HCT116 (cell line): ENCODE measurements at regions not wholly inside any gene's neighbourhood (a gene's known extent, or its start where the extent isn't known, plus 50 kb on each side); places are given as distances from the start of the nearest gene placed in this dataset.

ENCODE experiments used
- ATAC-seq: fragments of 200-7000 bp; cut with Tn5 transposase; 2 replicates; pipeline ENCODE4 v1.9.1; 2020; ENCODE audit warnings: mild to moderate bottlenecking, moderate library complexity
- BruUV-seq: library from RNA; stranded (reverse); fragments of 400-500 nt; replicated peaks from 2 replicates; lab custom pipeline; 2021; lab: Mats Ljungman, UMichigan
- CTCF ChIA-PET: fragments of 300-600 bp; sonication (Branson Sonifier 250); formaldehyde crosslinking; loops from one replicate; lab custom pipeline; 2021; ENCODE audit warnings: antibody characterized with exemption; lab: Charles Lee
- POLR2A ChIA-PET: fragments of 300-600, 350-600 bp; sonication (Branson Sonifier 250); formaldehyde crosslinking; loops from one replicate; lab custom pipeline; 2021; ENCODE audit warnings: antibody characterized with exemption; lab: Charles Lee
- RAD21 ChIA-PET, 2 experiments: fragments of 300-600 bp; sonication (Branson Sonifier 250); formaldehyde crosslinking; loops; one replicate each; lab custom pipeline; 2023; ENCODE audit warnings: low total read pairs in 2 of 2; ENCODE audit not compliant: uncharacterized antibody in 2 of 2, unreplicated experiment in 2 of 2, low non-redundant PET in 1 of 2; lab: Charles Lee
- DNase-seq: peaks from one replicate; pipeline ENCODE4 v3.0.0-alpha.2; 2010; ENCODE audit warnings: low read depth, low spot score
- H2AFZ ChIP-seq: fragments of 200-600 bp; shearing (Covaris generic), sonication (generic); 2 replicates; pipeline ENCODE4 v1.6.1; 2017; ENCODE audit warnings: low read depth, mixed run types, mixed read lengths, antibody characterized with exemption, low read length; ENCODE audit not compliant: poor library complexity, severe bottlenecking
- H3K27ac ChIP-seq: 2 replicates; pipeline ENCODE4 v1.5.1; 2012; ENCODE audit warnings: low read depth, low read length
- H3K27me3 ChIP-seq: fragments of 200-600 bp; sonication (generic); 2 replicates; pipeline ENCODE4 v1.6.1; 2016; ENCODE audit warnings: mixed run types, low read length, mixed read lengths; ENCODE audit not compliant: insufficient read depth
- H3K36me3 ChIP-seq, 2 experiments: fragments of 200-500 bp in 1 of 2; fragments of 200-600 bp in 1 of 2; sonication (Bioruptor generic) in 1 of 2; sonication (generic) in 1 of 2; 2 replicates each; pipeline versions ENCODE4 v1.5.1 to v1.6.1; 2014 to 2016; ENCODE audit warnings: low read length in 2 of 2, inconsistent platforms in 1 of 2, mixed read lengths in 1 of 2, mixed run types in 1 of 2; ENCODE audit not compliant: insufficient read depth in 2 of 2, control insufficient read depth in 1 of 2
- H3K4me1 ChIP-seq, 2 experiments: fragments of 200-600 bp in 1 of 2; sonication (generic) in 1 of 2; 2 replicates each; pipeline versions ENCODE4 v1.5.1 to v1.6.1; 2012 to 2017; ENCODE audit warnings: low read length in 2 of 2, inconsistent platforms in 1 of 2, mild to moderate bottlenecking in 1 of 2, mixed read lengths in 1 of 2, mixed run types in 1 of 2, moderate library complexity in 1 of 2; ENCODE audit not compliant: insufficient read depth in 2 of 2, control insufficient read depth in 1 of 2
- H3K4me2 ChIP-seq: fragments of 200-600 bp; sonication (generic); 2 replicates; pipeline ENCODE4 v1.6.1; 2017; ENCODE audit warnings: mixed run types, low read length, mixed read lengths
- H3K4me3 ChIP-seq, 2 experiments: fragments of 200-600 bp in 1 of 2; sonication (generic) in 1 of 2; replicated peaks in 1 of 2; 2 replicates each; pipeline ENCODE4 v1.5.1; 2011 to 2016; ENCODE audit warnings: low read length in 2 of 2, control low read depth in 1 of 2, low read depth in 1 of 2, mild to moderate bottlenecking in 1 of 2, mixed read lengths in 1 of 2, mixed run types in 1 of 2
- H3K79me2 ChIP-seq: fragments of 200-600 bp; sonication (generic); 2 replicates; pipeline ENCODE4 v1.6.1; 2017; ENCODE audit warnings: mild to moderate bottlenecking, mixed run types, low read length, moderate library complexity, mixed read lengths; ENCODE audit not compliant: insufficient read depth
- H3K9ac ChIP-seq: fragments of 200-600 bp; sonication (generic); 2 replicates; pipeline ENCODE4 v1.6.1; 2016; ENCODE audit warnings: low read length, mixed read lengths
- H3K9me2 ChIP-seq: fragments of 200-600 bp; sonication (generic), shearing (Covaris generic); 2 replicates; pipeline ENCODE4 v1.6.1; 2017; ENCODE audit warnings: mixed run types, mild to moderate bottlenecking, moderate library complexity; ENCODE audit not compliant: insufficient read depth
- H3K9me3 ChIP-seq, 2 experiments: fragments of 200-500 bp in 1 of 2; fragments of 200-600 bp in 1 of 2; sonication (Bioruptor generic) in 1 of 2; sonication (generic) in 1 of 2; 2 replicates each; pipeline ENCODE4 v1.6.1; 2014 to 2017; ENCODE audit warnings: low read length in 2 of 2, mixed read lengths in 2 of 2, inconsistent platforms in 1 of 2, low read depth in 1 of 2, mild to moderate bottlenecking in 1 of 2, mixed run types in 1 of 2, moderate library complexity in 1 of 2; ENCODE audit not compliant: control insufficient read depth in 1 of 2, insufficient read depth in 1 of 2
- H4K20me1 ChIP-seq: fragments of 200-600 bp; sonication (generic), shearing (Covaris generic); 2 replicates; pipeline ENCODE4 v1.6.1; 2017; ENCODE audit warnings: mixed run types, mild to moderate bottlenecking, moderate library complexity; ENCODE audit not compliant: insufficient read depth
- EGR1 ChIP-seq: IDR thresholded peaks from 2 replicates; pipeline ENCODE4 v1.6.1; 2012; ENCODE audit warnings: low read depth
- ELF1 ChIP-seq: IDR thresholded peaks from 2 replicates; pipeline ENCODE4 v1.6.1; 2012; ENCODE audit warnings: low read depth, borderline replicate concordance
- EZH2 ChIP-seq: fragments of 200-600 bp; sonication (generic); IDR thresholded peaks from 2 replicates; pipeline ENCODE4 v1.6.1; 2017; ENCODE audit warnings: antibody characterized with exemption, mixed run types
- EZH2phosphoT487 ChIP-seq: fragments of 200-600 bp; IDR thresholded peaks from 2 replicates; pipeline ENCODE4 v1.6.1; 2018; ENCODE audit warnings: antibody characterized with exemption, borderline replicate concordance
- FOSL1 ChIP-seq: IDR thresholded peaks from 2 replicates; pipeline ENCODE4 v1.6.1; 2012; ENCODE audit warnings: low read depth
- POLR2AphosphoS5 ChIP-seq: IDR thresholded peaks from 2 replicates; pipeline ENCODE4 v1.6.1; 2011; ENCODE audit warnings: mild to moderate bottlenecking, low read depth, low read length, moderate library complexity
- SRF ChIP-seq: IDR thresholded peaks from 2 replicates; pipeline ENCODE4 v1.6.1; 2012; ENCODE audit warnings: low read depth
- ZNF274 ChIP-seq: fragments of 200-500 bp; sonication (Bioruptor generic); IDR thresholded peaks from 2 replicates; pipeline ENCODE4 v1.6.1; 2014; ENCODE audit warnings: mild to moderate bottlenecking, low read depth, low read length, inconsistent platforms
- intact Hi-C: fragments of 100-400 bp; cut with micrococcal nuclease; formaldehyde crosslinking; loops from 2 replicates; pipeline ENCODE4 v1.10.0; 2022
- TF ChIP-seq, protein P1 (sequence below): IDR thresholded peaks from 2 replicates; pipeline ENCODE4 v1.6.1; 2012
- TF ChIP-seq, protein P2 (sequence below): IDR thresholded peaks from 2 replicates; pipeline ENCODE4 v1.6.1; 2011; ENCODE audit warnings: mild to moderate bottlenecking, low read length, moderate library complexity; ENCODE audit not compliant: insufficient replicate concordance; ENCODE audit errors: extremely low read depth
- TF ChIP-seq, protein P3 (sequence below), 3 experiments: fragments of 200-600 bp in 1 of 3; sonication (generic) in 1 of 3; IDR thresholded peaks in 2 of 3; conservative IDR thresholded peaks in 1 of 3; 2 replicates each; pipeline ENCODE4 v1.5.1; 2012 to 2017; ENCODE audit warnings: low read depth in 2 of 3, low read length in 2 of 3, antibody characterized with exemption in 1 of 3, borderline replicate concordance in 1 of 3, control low read depth in 1 of 3, mild to moderate bottlenecking in 1 of 3, mixed read lengths in 1 of 3, mixed run types in 1 of 3, moderate library complexity in 1 of 3; ENCODE audit not compliant: insufficient read depth in 1 of 3

DNA sequence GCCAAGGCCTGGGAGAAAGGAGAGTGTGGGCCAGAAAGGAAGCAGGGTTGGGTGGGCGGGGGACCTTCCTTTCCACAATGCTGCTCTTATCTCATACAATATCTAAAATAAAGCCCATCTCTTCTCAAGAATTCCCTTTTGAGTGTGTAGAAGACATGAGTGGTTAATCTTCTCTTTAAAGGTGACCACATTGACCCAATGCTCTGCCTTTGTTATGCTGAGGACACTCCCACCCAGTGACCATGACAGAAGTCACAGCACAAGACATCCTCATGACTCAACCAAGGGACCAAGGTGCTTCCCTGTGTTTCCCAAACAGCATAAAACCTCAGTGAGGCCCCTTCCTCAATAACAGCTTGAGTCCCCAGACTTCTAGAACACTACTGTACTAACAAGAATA is 193.0 kb upstream of the ADAMTS16 start:
- Histone ChIP-seq H3K9ac (no peak overlapping the region), H3K4me1 (no peaks in the 10 kb centered on the region), H3K9me2 (no peaks in the 10 kb centered on the region), H3K36me3 (no peaks in the 10 kb centered on the region), H3K27me3 (0 out of 2 replicates have a peak, but pooled peaks cover 14% of the 10 kb centered on the region), H3K4me2 (no peak overlapping the region), H3K4me3 (no peak overlapping the region), H3K27ac (no peak overlapping the region), H3K79me2 (no peaks in the 10 kb centered on the region), H2AFZ (no peak overlapping the region), H3K9me3 (no peaks in the 10 kb centered on the region), H4K20me1 (no peaks in the 10 kb centered on the region)
- ChIA-PET POLR2A (no interaction called here), CTCF (no interaction called here), RAD21 (no interaction called here)
- intact Hi-C loops = no loop called here
- DNase-seq (no peak), ATAC-seq (no peak)
- no TSS peak for BruUV-seq
- TF ChIP-seq ELF1 = no peak
- no peak for TF ChIP-seq EGR1
- TF ChIP-seq, protein P1, sequence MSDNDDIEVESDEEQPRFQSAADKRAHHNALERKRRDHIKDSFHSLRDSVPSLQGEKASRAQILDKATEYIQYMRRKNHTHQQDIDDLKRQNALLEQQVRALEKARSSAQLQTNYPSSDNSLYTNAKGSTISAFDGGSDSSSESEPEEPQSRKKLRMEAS = no peak
- no peak for TF ChIP-seq EZH2
- TF ChIP-seq, protein P2, sequence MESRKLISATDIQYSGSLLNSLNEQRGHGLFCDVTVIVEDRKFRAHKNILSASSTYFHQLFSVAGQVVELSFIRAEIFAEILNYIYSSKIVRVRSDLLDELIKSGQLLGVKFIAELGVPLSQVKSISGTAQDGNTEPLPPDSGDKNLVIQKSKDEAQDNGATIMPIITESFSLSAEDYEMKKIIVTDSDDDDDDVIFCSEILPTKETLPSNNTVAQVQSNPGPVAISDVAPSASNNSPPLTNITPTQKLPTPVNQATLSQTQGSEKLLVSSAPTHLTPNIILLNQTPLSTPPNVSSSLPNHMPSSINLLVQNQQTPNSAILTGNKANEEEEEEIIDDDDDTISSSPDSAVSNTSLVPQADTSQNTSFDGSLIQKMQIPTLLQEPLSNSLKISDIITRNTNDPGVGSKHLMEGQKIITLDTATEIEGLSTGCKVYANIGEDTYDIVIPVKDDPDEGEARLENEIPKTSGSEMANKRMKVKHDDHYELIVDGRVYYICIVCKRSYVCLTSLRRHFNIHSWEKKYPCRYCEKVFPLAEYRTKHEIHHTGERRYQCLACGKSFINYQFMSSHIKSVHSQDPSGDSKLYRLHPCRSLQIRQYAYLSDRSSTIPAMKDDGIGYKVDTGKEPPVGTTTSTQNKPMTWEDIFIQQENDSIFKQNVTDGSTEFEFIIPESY = no peak
- TF ChIP-seq ZNF274 = no peak
- TF ChIP-seq EZH2phosphoT487 = no peak
- TF ChIP-seq, protein P3, sequence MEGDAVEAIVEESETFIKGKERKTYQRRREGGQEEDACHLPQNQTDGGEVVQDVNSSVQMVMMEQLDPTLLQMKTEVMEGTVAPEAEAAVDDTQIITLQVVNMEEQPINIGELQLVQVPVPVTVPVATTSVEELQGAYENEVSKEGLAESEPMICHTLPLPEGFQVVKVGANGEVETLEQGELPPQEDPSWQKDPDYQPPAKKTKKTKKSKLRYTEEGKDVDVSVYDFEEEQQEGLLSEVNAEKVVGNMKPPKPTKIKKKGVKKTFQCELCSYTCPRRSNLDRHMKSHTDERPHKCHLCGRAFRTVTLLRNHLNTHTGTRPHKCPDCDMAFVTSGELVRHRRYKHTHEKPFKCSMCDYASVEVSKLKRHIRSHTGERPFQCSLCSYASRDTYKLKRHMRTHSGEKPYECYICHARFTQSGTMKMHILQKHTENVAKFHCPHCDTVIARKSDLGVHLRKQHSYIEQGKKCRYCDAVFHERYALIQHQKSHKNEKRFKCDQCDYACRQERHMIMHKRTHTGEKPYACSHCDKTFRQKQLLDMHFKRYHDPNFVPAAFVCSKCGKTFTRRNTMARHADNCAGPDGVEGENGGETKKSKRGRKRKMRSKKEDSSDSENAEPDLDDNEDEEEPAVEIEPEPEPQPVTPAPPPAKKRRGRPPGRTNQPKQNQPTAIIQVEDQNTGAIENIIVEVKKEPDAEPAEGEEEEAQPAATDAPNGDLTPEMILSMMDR (IDR thresholded peaks at IDR 0.05 in 2 of 3, conservative IDR thresholded peaks at IDR 0.05 in 1 of 3; ENCODE audit: borderline replicate concordance in 1 of 3, insufficient read depth in 1 of 3, low read depth in 2 of 3, low read length in 2 of 3) = no peak
- no peak for TF ChIP-seq POLR2AphosphoS5
- TF ChIP-seq SRF = no peak
- no peak for TF ChIP-seq FOSL1
